ENCODE measurements at regions not wholly inside any gene's neighbourhood (a gene's known extent, or its start where the extent isn't known, plus 50 kb on each side); places are given as distances from the start of the nearest gene placed in this dataset.
"Not testable (repeated sequence)": the region's sequence is repeated elsewhere in the genome, so short reads cannot be mapped to it uniquely, and the experiment has no call there.

DNA sequence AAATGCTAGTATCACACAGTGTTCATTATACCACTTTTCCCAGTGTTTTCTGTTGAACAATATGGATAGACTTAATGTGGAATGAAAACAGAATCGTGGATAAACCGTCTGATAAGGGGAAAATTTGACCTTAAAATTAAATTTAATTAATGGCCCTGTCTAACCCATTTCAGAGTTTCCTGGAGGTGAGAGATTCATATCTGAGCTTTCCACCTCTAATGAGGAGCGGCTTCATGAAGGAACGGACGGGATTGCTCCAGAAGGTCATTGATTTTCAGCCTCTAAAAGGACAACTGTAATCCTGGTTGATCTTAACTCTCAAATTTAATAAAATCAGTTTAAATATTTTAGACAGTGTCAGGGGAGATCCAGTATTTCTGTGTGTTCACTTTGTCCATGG, 874.9 kb downstream of the GRID1 start:
- POLR2A ChIA-PET = no interaction called here
- CTCF ChIA-PET = no interaction called here
- TF ChIP-seq, protein P1, sequence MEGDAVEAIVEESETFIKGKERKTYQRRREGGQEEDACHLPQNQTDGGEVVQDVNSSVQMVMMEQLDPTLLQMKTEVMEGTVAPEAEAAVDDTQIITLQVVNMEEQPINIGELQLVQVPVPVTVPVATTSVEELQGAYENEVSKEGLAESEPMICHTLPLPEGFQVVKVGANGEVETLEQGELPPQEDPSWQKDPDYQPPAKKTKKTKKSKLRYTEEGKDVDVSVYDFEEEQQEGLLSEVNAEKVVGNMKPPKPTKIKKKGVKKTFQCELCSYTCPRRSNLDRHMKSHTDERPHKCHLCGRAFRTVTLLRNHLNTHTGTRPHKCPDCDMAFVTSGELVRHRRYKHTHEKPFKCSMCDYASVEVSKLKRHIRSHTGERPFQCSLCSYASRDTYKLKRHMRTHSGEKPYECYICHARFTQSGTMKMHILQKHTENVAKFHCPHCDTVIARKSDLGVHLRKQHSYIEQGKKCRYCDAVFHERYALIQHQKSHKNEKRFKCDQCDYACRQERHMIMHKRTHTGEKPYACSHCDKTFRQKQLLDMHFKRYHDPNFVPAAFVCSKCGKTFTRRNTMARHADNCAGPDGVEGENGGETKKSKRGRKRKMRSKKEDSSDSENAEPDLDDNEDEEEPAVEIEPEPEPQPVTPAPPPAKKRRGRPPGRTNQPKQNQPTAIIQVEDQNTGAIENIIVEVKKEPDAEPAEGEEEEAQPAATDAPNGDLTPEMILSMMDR (IDR thresholded peaks at IDR 0.05; ENCODE audit: insufficient read depth, low read length, missing control alignments) = no peak
- H3K4me3 ChIP-seq (ENCODE audit: low read depth, low read length) = no peak overlapping the region
- DNase-seq (ENCODE audit: low read depth, low spot score) = no peak

DNA sequence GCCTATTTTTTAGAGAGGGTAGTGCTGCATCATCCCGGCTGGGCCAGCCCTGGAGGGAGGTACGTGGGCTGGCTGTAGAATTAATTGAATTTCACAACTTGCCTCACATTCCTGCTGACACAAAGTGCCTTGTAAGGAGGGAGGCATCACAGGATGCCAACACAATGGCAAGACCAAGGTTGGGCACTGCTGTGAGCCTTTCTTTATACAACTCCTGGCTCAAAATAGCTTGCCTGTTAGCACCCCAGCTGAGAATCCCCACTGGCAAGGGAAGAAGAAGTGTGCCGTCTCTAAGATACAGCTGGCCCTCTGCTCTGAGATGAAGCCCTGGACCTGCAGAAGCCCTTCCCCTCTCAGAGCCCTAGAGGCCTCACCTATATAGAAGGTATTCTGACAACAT, 873.9 kb downstream of the GRID1 start:
- TF ChIP-seq, protein P1 (IDR thresholded peaks at IDR 0.05; ENCODE audit: insufficient read depth, low read length, missing control alignments) = no peak
- ChIA-PET CTCF (no interaction called here), POLR2A (no interaction called here)
- DNase-seq (ENCODE audit: low read depth, low spot score) = no peak
- no peak overlapping the region for H3K4me3 ChIP-seq (ENCODE audit: low read depth, low read length)

DNA sequence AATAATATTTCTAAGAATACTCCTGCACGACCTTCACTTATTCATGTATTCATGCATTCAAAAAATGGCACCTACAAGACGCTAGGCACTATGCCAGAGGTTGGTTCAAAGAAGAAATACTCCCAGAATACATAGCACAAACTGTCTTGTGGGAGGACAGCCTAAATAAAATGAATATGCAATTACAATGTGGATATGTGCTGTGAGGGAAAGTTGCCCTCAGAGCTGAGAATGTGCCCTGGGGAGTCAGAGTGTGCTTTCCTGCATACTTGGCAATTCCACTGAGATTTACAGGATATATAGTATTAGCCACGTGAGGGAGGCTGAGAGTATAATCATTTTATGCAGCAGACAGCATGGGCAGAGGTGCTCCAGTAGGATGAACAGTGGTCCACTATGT, 872.9 kb downstream of the GRID1 start:
- POLR2A ChIA-PET = no interaction called here
- TF ChIP-seq, protein P1 (IDR thresholded peaks at IDR 0.05; ENCODE audit: insufficient read depth, low read length, missing control alignments) = no peak

DNA sequence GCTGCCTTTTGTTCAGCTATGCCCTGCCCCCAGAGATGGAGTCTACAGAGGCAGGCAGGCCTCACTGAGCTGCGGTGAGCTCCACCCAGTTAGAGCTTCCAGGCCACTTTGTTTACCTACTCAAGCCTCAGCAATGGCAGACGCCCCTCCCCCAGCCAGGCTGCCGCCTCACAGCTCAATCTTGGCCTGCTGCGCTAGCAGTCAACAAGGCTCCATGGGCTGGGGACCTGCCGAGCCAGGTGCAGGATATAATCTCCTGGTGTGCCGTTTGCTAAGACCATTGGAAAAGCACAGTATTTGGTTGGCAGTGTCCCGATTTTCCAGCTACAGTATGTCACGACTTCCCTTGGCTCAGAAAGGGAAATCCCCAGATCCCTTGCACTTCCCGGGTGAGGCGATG, 862.0 kb downstream of the GRID1 start:
- POLR2A ChIA-PET; CTCF ChIA-PET; H3K4me3 ChIP-seq (ENCODE audit: low read depth, low read length); DNase-seq (ENCODE audit: low read depth, low spot score): not testable (repeated sequence)

More for the DNA sequence above, 872.9 kb downstream of the GRID1 start:
- DNase-seq (ENCODE audit: low read depth, low spot score) = no peak
- CTCF ChIA-PET = no interaction called here
- no peak overlapping the region for H3K4me3 ChIP-seq (ENCODE audit: low read depth, low read length)

DNA sequence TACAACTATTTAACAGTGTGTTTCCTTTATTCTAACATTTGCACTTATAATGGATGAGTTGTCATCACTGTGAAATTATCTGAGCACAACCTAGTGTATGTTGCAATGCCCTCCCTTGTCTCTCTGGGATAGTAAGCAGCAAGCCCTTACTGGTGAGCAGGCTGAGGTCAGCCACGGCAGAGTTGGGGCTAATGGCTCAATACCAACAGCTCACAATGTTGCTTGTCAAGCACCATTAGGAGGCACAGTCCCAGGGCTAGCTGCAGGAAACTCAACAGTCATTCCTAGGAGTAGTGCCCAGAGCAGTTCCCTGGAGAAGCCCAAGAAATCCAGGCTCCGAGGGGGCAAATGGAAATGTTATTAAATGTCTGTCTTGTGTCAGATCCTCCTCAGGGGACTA, 858.4 kb downstream of the GRID1 start:
- TF ChIP-seq, protein P1 (IDR thresholded peaks at IDR 0.05; ENCODE audit: insufficient read depth, low read length, missing control alignments) = no peak
- H3K4me3 ChIP-seq (ENCODE audit: low read depth, low read length) = no peak overlapping the region
- ChIA-PET CTCF (no interaction called here), POLR2A (no interaction called here)
- no peak for DNase-seq (ENCODE audit: low read depth, low spot score)

DNA sequence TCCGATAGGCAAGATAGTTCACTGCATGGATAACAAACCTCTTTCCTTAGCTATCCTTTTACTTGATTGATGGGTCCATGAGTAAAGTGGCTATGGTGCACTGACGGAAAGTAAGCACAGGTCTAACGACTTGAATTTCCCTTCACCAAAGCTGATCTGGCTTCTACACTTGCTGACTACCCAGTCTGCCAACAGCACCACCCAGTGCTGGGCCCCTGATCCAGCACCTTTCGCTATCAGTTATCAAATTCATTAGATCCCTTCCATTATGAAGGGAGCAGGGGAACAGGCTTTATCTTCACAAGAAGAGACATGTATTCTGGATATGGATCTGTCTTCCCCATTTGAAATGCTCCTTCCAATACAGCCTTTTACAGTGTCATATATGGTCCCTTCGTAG, 855.9 kb downstream of the GRID1 start:
- POLR2A ChIA-PET = no interaction called here
- no peak overlapping the region for H3K4me3 ChIP-seq (ENCODE audit: low read depth, low read length)
- DNase-seq (ENCODE audit: low read depth, low spot score) = no peak
- CTCF ChIA-PET = no interaction called here
- TF ChIP-seq, protein P1 (IDR thresholded peaks at IDR 0.05; ENCODE audit: insufficient read depth, low read length, missing control alignments) = no peak

DNA sequence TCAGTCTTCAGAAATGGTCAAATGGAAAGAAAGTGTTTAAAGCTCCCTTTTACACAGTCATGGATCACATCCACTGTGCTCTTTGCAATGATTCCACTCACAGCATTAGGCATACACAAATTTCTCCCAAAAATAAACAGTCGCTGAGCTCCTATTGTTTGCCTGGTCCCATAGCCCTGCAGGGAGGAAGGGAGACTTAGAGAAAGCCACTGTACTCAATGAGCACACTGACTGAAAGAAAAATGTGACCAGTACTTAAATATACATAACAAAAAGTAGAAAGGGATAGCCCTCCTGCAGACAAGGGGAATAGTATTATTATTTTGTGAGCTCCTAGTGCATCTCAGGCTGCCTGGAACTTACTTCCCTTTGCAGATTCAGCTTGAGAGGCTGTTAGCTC, 853.2 kb downstream of the GRID1 start:
- TF ChIP-seq, protein P1 (IDR thresholded peaks at IDR 0.05; ENCODE audit: insufficient read depth, low read length, missing control alignments) = no peak
- no peak overlapping the region for H3K4me3 ChIP-seq (ENCODE audit: low read depth, low read length)
- no peak for DNase-seq (ENCODE audit: low read depth, low spot score)
- POLR2A ChIA-PET = no interaction called here
- CTCF ChIA-PET = no interaction called here

Measured in AG04449 (cell line).